Stomach (tissue), 8 donors: ENCODE measurements at regions not wholly inside any gene's neighbourhood (a gene's known extent, or its start where the extent isn't known, plus 50 kb on each side); places are given as distances from the start of the nearest gene placed in this dataset.

ENCODE experiments used
- DNase-seq, 2 donors: peaks; one replicate each; pipeline versions ENCODE4 v3.0.0 to v3.0.0-alpha.2; 2013 to 2019
- H3K27ac ChIP-seq, 5 donors: fragments of 200-600 bp in 4 of 5; sonication (generic) in 4 of 5; one replicate each; pipeline ENCODE4 v1.5.1; 2013 to 2019; ENCODE audit warnings: mild to moderate bottlenecking in 1 of 5, moderate library complexity in 1 of 5
- H3K27me3 ChIP-seq, 3 donors: fragments of 200-600 bp; sonication (generic); one replicate each; pipeline ENCODE4 v1.5.1; 2017 to 2019; ENCODE audit warnings: mixed run types in 1 of 3
- H3K36me3 ChIP-seq, 4 donors: fragments of 200-600 bp; sonication (generic); 1 replicate in 3 of 4; 2 replicates in 1 of 4; pipeline ENCODE4 v1.5.1; 2016 to 2019
- H3K4me1 ChIP-seq, 4 donors: fragments of 200-600 bp; sonication (generic); one replicate each; pipeline ENCODE4 v1.5.1; 2016 to 2019
- H3K4me3 ChIP-seq, 4 donors: fragments of 200-600 bp; sonication (generic) in 3 of 4; one replicate each; pipeline ENCODE4 v1.5.1; 2016 to 2019; ENCODE audit warnings: mild to moderate bottlenecking in 1 of 4
- H3K9me3 ChIP-seq, 4 donors: fragments of 200-600 bp; sonication (generic); one replicate each; pipeline ENCODE4 v1.5.1; 2016 to 2019
- CTCF ChIP-seq, 7 experiments: fragments of 450-650 bp in 4 of 7; fragments of 200-600 bp in 3 of 7; sonication (generic) in 3 of 7; IDR thresholded peaks; one replicate each; pipeline ENCODE4 v1.5.1; 2016 to 2019; ENCODE audit warnings: antibody characterized with exemption in 7 of 7, control low read depth in 2 of 7, mild to moderate bottlenecking in 1 of 7
- EP300 ChIP-seq: sonication (generic); formaldehyde crosslinking; IDR thresholded peaks from one replicate; pipeline ENCODE4 v1.6.1; 2017; ENCODE audit warnings: antibody characterized with exemption
- POLR2A ChIP-seq, 4 donors: fragments of 450-650 bp; IDR thresholded peaks; one replicate each; pipeline ENCODE4 v1.6.1; 2016; ENCODE audit warnings: antibody characterized with exemption in 4 of 4, control low read depth in 2 of 4, mild to moderate bottlenecking in 1 of 4, moderate library complexity in 1 of 4
- POLR2AphosphoS5 ChIP-seq, 3 donors: sonication (generic); formaldehyde crosslinking; IDR thresholded peaks; one replicate each; pipeline ENCODE4 v1.6.1; 2016; ENCODE audit warnings: antibody characterized with exemption in 3 of 3
- WGBS, 5 donors: extraction: QIAGEN DNeasy Blood & Tissue Kit in 3 of 5; methylation state at CpG; one replicate each; pipeline versions ENCODE4 v1.1.5 to v1.1.7; 2013 to 2018; 5-methylcytosine and 5-hydroxymethylcytosine counted together
- intact Hi-C: fragments of 100-400 bp; cut with DNase I; formaldehyde crosslinking; loops from one replicate; pipeline ENCODE4 v1.15.1; 2023; ENCODE audit warnings: low total_unique reads
- donor health status: healthy with polysubstance abuse.
- donor health status: Bipolar disorder and iron deficiency.
- donor health status: healthy.

GRCh38 chr16:52050418-52050817 is 496.5 kb downstream of the TOX3 start:
- intact Hi-C loops: no loop called here
- H3K27ac ChIP-seq: no peak overlapping the region
- no peak for TF ChIP-seq EP300
- TF ChIP-seq POLR2AphosphoS5 (IDR thresholded peaks at IDR 0.05): no peak
- TF ChIP-seq CTCF (IDR thresholded peaks at IDR 0.05): no peak
- no peak for TF ChIP-seq POLR2A (IDR thresholded peaks at IDR 0.05)
- no peak for DNase-seq
- H3K36me3 ChIP-seq: no peaks in the 10 kb centered on the region
- no peaks in the 10 kb centered on the region for H3K27me3 ChIP-seq
- no peak overlapping the region for H3K4me3 ChIP-seq
- H3K9me3 ChIP-seq: peaks cover 0 to 10% (median 4%) of the 10 kb centered on the region in 4 donors
- no peaks in the 10 kb centered on the region for H3K4me1 ChIP-seq
- 68 to 81% (median 75%) methylated on average over 2 of the region's 2 CpGs for WGBS, 5 donors

GRCh38 chr16:52035436-52035835 is 511.5 kb downstream of the TOX3 start:
- 38 to 52% (median 39%) methylated on average over 2 of the region's 2 CpGs for WGBS, 5 donors
- intact Hi-C loops: no loop called here
- Histone ChIP-seq H3K36me3 (no peaks in the 10 kb centered on the region), H3K27ac (no peak overlapping the region), H3K27me3 (no peaks in the 10 kb centered on the region), H3K4me1 (no peaks in the 10 kb centered on the region), H3K4me3 (no peak overlapping the region), H3K9me3 (no peaks in the 10 kb centered on the region)
- TF ChIP-seq EP300: no peak
- no peak for TF ChIP-seq CTCF (IDR thresholded peaks at IDR 0.05)
- no peak for TF ChIP-seq POLR2A (IDR thresholded peaks at IDR 0.05)
- no peak for TF ChIP-seq POLR2AphosphoS5 (IDR thresholded peaks at IDR 0.05)
- no peak for DNase-seq

GRCh38 chr16:52034830-52035229 is 512.1 kb downstream of the TOX3 start:
- no peak overlapping the region for H3K27ac ChIP-seq
- DNase-seq: no peak
- H3K4me1 ChIP-seq: no peaks in the 10 kb centered on the region
- H3K27me3 ChIP-seq: no peaks in the 10 kb centered on the region
- no peaks in the 10 kb centered on the region for H3K36me3 ChIP-seq
- TF ChIP-seq EP300: no peak
- TF ChIP-seq POLR2A (IDR thresholded peaks at IDR 0.05): no peak
- TF ChIP-seq POLR2AphosphoS5 (IDR thresholded peaks at IDR 0.05): no peak
- no peak for TF ChIP-seq CTCF (IDR thresholded peaks at IDR 0.05)
- intact Hi-C loops: no loop called here
- no peaks in the 10 kb centered on the region for H3K9me3 ChIP-seq
- no peak overlapping the region for H3K4me3 ChIP-seq

- DNase-seq: no peak
- Histone ChIP-seq H3K27me3 (no peaks in the 10 kb centered on the region), H3K9me3 (no peaks in the 10 kb centered on the region), H3K36me3 (no peaks in the 10 kb centered on the region), H3K27ac (no peak overlapping the region), H3K4me3 (no peak overlapping the region), H3K4me1 (no peaks in the 10 kb centered on the region)
- intact Hi-C loops: no loop called here
- WGBS, 5 donors: 79 to 90% (median 89%) methylated on average over 1 of the region's 1 CpG
- TF ChIP-seq POLR2AphosphoS5 (IDR thresholded peaks at IDR 0.05) (no peak), EP300 (no peak), POLR2A (IDR thresholded peaks at IDR 0.05) (no peak), CTCF (IDR thresholded peaks at IDR 0.05) (no peak)
Measured at GRCh38 chr16:52033992-52034391, 513.0 kb downstream of the TOX3 start.
